ENCODE measurements at regions not wholly inside any gene's neighbourhood (a gene's known extent, or its start where the extent isn't known, plus 50 kb on each side); places are given as distances from the start of the nearest gene placed in this dataset.

- DNase-seq (ENCODE audit: extremely low spot score in 2 of 2) = no peak
- Histone ChIP-seq H3K4me1 (peaks cover 39% of the 10 kb centered on the region), H3K36me3 (no peaks in the 10 kb centered on the region), H3K27me3 (no peaks in the 10 kb centered on the region), H3K27ac (peak overlapping the region; percentile 98), H3K4me3 (peak overlapping the region; percentile 93 to 95), H3K9me3 (no peaks in the 10 kb centered on the region)
- TF ChIP-seq POLR2A (IDR thresholded peaks at IDR 0.05) (peak in 1 of 2 donors; percentile 29), CTCF (IDR thresholded peaks at IDR 0.05) (no peak), POLR2AphosphoS5 (IDR thresholded peaks at IDR 0.05; ENCODE audit: insufficient read depth in 1 of 2, low read depth in 1 of 2) (peak in 1 of 2 donors; percentile 77)
- intact Hi-C loops (cut with DNase I) = loop anchor here (2.0 kb wide), 2 partner anchors 44 to 128 kb away; partner anchors contain the start of gene TRIM13
These were observed 109.5 kb downstream of the KCNRG start for GRCh38 chr13:50124536-50125303.

- intact Hi-C loops (cut with DNase I) = loop anchor here (2.0 kb wide), 2 partner anchors 44 to 128 kb away; partner anchors contain the start of gene TRIM13
- Histone ChIP-seq H3K36me3 (no peaks in the 10 kb centered on the region), H3K9me3 (no peaks in the 10 kb centered on the region), H3K27ac (peak overlapping the region; percentile 98), H3K4me1 (peaks cover 41% of the 10 kb centered on the region), H3K27me3 (no peaks in the 10 kb centered on the region), H3K4me3 (peak overlapping the region; percentile 93 to 95)
- no peak for DNase-seq (ENCODE audit: extremely low spot score in 2 of 2)
- no peak for TF ChIP-seq POLR2AphosphoS5 (IDR thresholded peaks at IDR 0.05; ENCODE audit: insufficient read depth in 1 of 2, low read depth in 1 of 2)
- no peak for TF ChIP-seq POLR2A (IDR thresholded peaks at IDR 0.05)
- no peak for TF ChIP-seq CTCF (IDR thresholded peaks at IDR 0.05)
These were observed 110.0 kb downstream of the KCNRG start for GRCh38 chr13:50125304-50125553.

- Histone ChIP-seq H3K27ac (peak overlapping the region; percentile 98), H3K27me3 (peaks cover 4% of the 10 kb centered on the region), H3K9me3 (no peaks in the 10 kb centered on the region), H3K4me1 (peaks cover 41% of the 10 kb centered on the region), H3K36me3 (no peaks in the 10 kb centered on the region), H3K4me3 (peak overlapping the region; percentile 93 to 95)
- DNase-seq (ENCODE audit: extremely low spot score in 2 of 2) = peak in 1 of 2 donors; percentile 94
- intact Hi-C loops (cut with DNase I) = loop anchor here (2.0 kb wide), 2 partner anchors 45 to 129 kb away; partner anchors contain the start of gene TRIM13
- TF ChIP-seq CTCF (IDR thresholded peaks at IDR 0.05) (no peak), POLR2A (IDR thresholded peaks at IDR 0.05) (peak in 1 of 2 donors; percentile 71), POLR2AphosphoS5 (IDR thresholded peaks at IDR 0.05; ENCODE audit: insufficient read depth in 1 of 2, low read depth in 1 of 2) (peak; percentile 7 to 61)
These were observed 110.5 kb downstream of the KCNRG start for GRCh38 chr13:50125554-50126262.

GRCh38 chr13:50126263-50126992, 111.2 kb downstream of the KCNRG start:
- Histone ChIP-seq H3K4me3 (peak overlapping the region; percentile 93 to 95), H3K9me3 (no peaks in the 10 kb centered on the region), H3K36me3 (no peaks in the 10 kb centered on the region), H3K27ac (peak overlapping the region; percentile 98), H3K27me3 (peaks cover 7% of the 10 kb centered on the region), H3K4me1 (peaks cover 41% of the 10 kb centered on the region)
- no peak for DNase-seq (ENCODE audit: extremely low spot score in 2 of 2)
- TF ChIP-seq POLR2AphosphoS5 (IDR thresholded peaks at IDR 0.05; ENCODE audit: insufficient read depth in 1 of 2, low read depth in 1 of 2) (no peak), POLR2A (IDR thresholded peaks at IDR 0.05) (no peak)
- intact Hi-C loops (cut with DNase I) = no loop called here

GRCh38 chr13:50126993-50127725, 111.9 kb downstream of the KCNRG start:
- H3K27me3 ChIP-seq = peaks cover 7% of the 10 kb centered on the region
- H3K36me3 ChIP-seq = no peaks in the 10 kb centered on the region
- H3K4me3 ChIP-seq = peak overlapping the region; percentile 93 to 95
- peak overlapping the region; percentile 98 for H3K27ac ChIP-seq
- no peaks in the 10 kb centered on the region for H3K9me3 ChIP-seq
- no peak for DNase-seq (ENCODE audit: extremely low spot score in 2 of 2)
- TF ChIP-seq POLR2AphosphoS5 (IDR thresholded peaks at IDR 0.05; ENCODE audit: insufficient read depth in 1 of 2, low read depth in 1 of 2) (peak in 1 of 2 donors; percentile 55), POLR2A (IDR thresholded peaks at IDR 0.05) (no peak), CTCF (IDR thresholded peaks at IDR 0.05) (no peak)
- intact Hi-C loops (cut with DNase I) = no loop called here
- peaks cover 41% of the 10 kb centered on the region for H3K4me1 ChIP-seq

Measured in vagina (tissue), 2 donors.